HCT116 (cell line): ENCODE measurements at regions not wholly inside any gene's neighbourhood (a gene's known extent, or its start where the extent isn't known, plus 50 kb on each side); places are given as distances from the start of the nearest gene placed in this dataset.

Source experiments
- ATAC-seq: fragments of 200-7000 bp; cut with Tn5 transposase; 2 replicates; pipeline ENCODE4 v1.9.1; 2020; ENCODE audit warnings: mild to moderate bottlenecking, moderate library complexity
- BruUV-seq: library from RNA; stranded (reverse); fragments of 400-500 nt; replicated peaks from 2 replicates; lab custom pipeline; 2021; lab: Mats Ljungman, UMichigan
- CTCF ChIA-PET: fragments of 300-600 bp; sonication (Branson Sonifier 250); formaldehyde crosslinking; loops from one replicate; lab custom pipeline; 2021; ENCODE audit warnings: antibody characterized with exemption; lab: Charles Lee
- POLR2A ChIA-PET: fragments of 300-600, 350-600 bp; sonication (Branson Sonifier 250); formaldehyde crosslinking; loops from one replicate; lab custom pipeline; 2021; ENCODE audit warnings: antibody characterized with exemption; lab: Charles Lee
- RAD21 ChIA-PET, 2 experiments: fragments of 300-600 bp; sonication (Branson Sonifier 250); formaldehyde crosslinking; loops; one replicate each; lab custom pipeline; 2023; ENCODE audit warnings: low total read pairs in 2 of 2; ENCODE audit not compliant: uncharacterized antibody in 2 of 2, unreplicated experiment in 2 of 2, low non-redundant PET in 1 of 2; lab: Charles Lee
- DNase-seq: peaks from one replicate; pipeline ENCODE4 v3.0.0-alpha.2; 2010; ENCODE audit warnings: low read depth, low spot score
- H2AFZ ChIP-seq: fragments of 200-600 bp; shearing (Covaris generic), sonication (generic); 2 replicates; pipeline ENCODE4 v1.6.1; 2017; ENCODE audit warnings: low read depth, mixed run types, mixed read lengths, antibody characterized with exemption, low read length; ENCODE audit not compliant: poor library complexity, severe bottlenecking
- H3K27ac ChIP-seq: 2 replicates; pipeline ENCODE4 v1.5.1; 2012; ENCODE audit warnings: low read depth, low read length
- H3K27me3 ChIP-seq: fragments of 200-600 bp; sonication (generic); 2 replicates; pipeline ENCODE4 v1.6.1; 2016; ENCODE audit warnings: mixed run types, low read length, mixed read lengths; ENCODE audit not compliant: insufficient read depth
- H3K36me3 ChIP-seq, 2 experiments: fragments of 200-500 bp in 1 of 2; fragments of 200-600 bp in 1 of 2; sonication (Bioruptor generic) in 1 of 2; sonication (generic) in 1 of 2; 2 replicates each; pipeline versions ENCODE4 v1.5.1 to v1.6.1; 2014 to 2016; ENCODE audit warnings: low read length in 2 of 2, inconsistent platforms in 1 of 2, mixed read lengths in 1 of 2, mixed run types in 1 of 2; ENCODE audit not compliant: insufficient read depth in 2 of 2, control insufficient read depth in 1 of 2
- H3K4me1 ChIP-seq, 2 experiments: fragments of 200-600 bp in 1 of 2; sonication (generic) in 1 of 2; 2 replicates each; pipeline versions ENCODE4 v1.5.1 to v1.6.1; 2012 to 2017; ENCODE audit warnings: low read length in 2 of 2, inconsistent platforms in 1 of 2, mild to moderate bottlenecking in 1 of 2, mixed read lengths in 1 of 2, mixed run types in 1 of 2, moderate library complexity in 1 of 2; ENCODE audit not compliant: insufficient read depth in 2 of 2, control insufficient read depth in 1 of 2
- H3K4me2 ChIP-seq: fragments of 200-600 bp; sonication (generic); 2 replicates; pipeline ENCODE4 v1.6.1; 2017; ENCODE audit warnings: mixed run types, low read length, mixed read lengths
- H3K4me3 ChIP-seq, 2 experiments: fragments of 200-600 bp in 1 of 2; sonication (generic) in 1 of 2; replicated peaks in 1 of 2; 2 replicates each; pipeline ENCODE4 v1.5.1; 2011 to 2016; ENCODE audit warnings: low read length in 2 of 2, control low read depth in 1 of 2, low read depth in 1 of 2, mild to moderate bottlenecking in 1 of 2, mixed read lengths in 1 of 2, mixed run types in 1 of 2
- H3K79me2 ChIP-seq: fragments of 200-600 bp; sonication (generic); 2 replicates; pipeline ENCODE4 v1.6.1; 2017; ENCODE audit warnings: mild to moderate bottlenecking, mixed run types, low read length, moderate library complexity, mixed read lengths; ENCODE audit not compliant: insufficient read depth
- H3K9ac ChIP-seq: fragments of 200-600 bp; sonication (generic); 2 replicates; pipeline ENCODE4 v1.6.1; 2016; ENCODE audit warnings: low read length, mixed read lengths
- H3K9me2 ChIP-seq: fragments of 200-600 bp; sonication (generic), shearing (Covaris generic); 2 replicates; pipeline ENCODE4 v1.6.1; 2017; ENCODE audit warnings: mixed run types, mild to moderate bottlenecking, moderate library complexity; ENCODE audit not compliant: insufficient read depth
- H3K9me3 ChIP-seq, 2 experiments: fragments of 200-500 bp in 1 of 2; fragments of 200-600 bp in 1 of 2; sonication (Bioruptor generic) in 1 of 2; sonication (generic) in 1 of 2; 2 replicates each; pipeline ENCODE4 v1.6.1; 2014 to 2017; ENCODE audit warnings: low read length in 2 of 2, mixed read lengths in 2 of 2, inconsistent platforms in 1 of 2, low read depth in 1 of 2, mild to moderate bottlenecking in 1 of 2, mixed run types in 1 of 2, moderate library complexity in 1 of 2; ENCODE audit not compliant: control insufficient read depth in 1 of 2, insufficient read depth in 1 of 2
- H4K20me1 ChIP-seq: fragments of 200-600 bp; sonication (generic), shearing (Covaris generic); 2 replicates; pipeline ENCODE4 v1.6.1; 2017; ENCODE audit warnings: mixed run types, mild to moderate bottlenecking, moderate library complexity; ENCODE audit not compliant: insufficient read depth
- ATF3 ChIP-seq: IDR thresholded peaks from 2 replicates; pipeline ENCODE4 v1.6.1; 2012
- CEBPB ChIP-seq: IDR thresholded peaks from 2 replicates; pipeline ENCODE4 v1.6.1; 2012; ENCODE audit warnings: low read depth
- EGR1 ChIP-seq: IDR thresholded peaks from 2 replicates; pipeline ENCODE4 v1.6.1; 2012; ENCODE audit warnings: low read depth
- ELF1 ChIP-seq: IDR thresholded peaks from 2 replicates; pipeline ENCODE4 v1.6.1; 2012; ENCODE audit warnings: low read depth, borderline replicate concordance
- FOSL1 ChIP-seq: IDR thresholded peaks from 2 replicates; pipeline ENCODE4 v1.6.1; 2012; ENCODE audit warnings: low read depth
- SIN3A ChIP-seq: IDR thresholded peaks from 2 replicates; pipeline ENCODE4 v1.6.1; 2012; ENCODE audit warnings: low read depth
- SP1 ChIP-seq: IDR thresholded peaks from 2 replicates; pipeline ENCODE4 v1.6.1; 2012; ENCODE audit warnings: low read depth
- SRF ChIP-seq: IDR thresholded peaks from 2 replicates; pipeline ENCODE4 v1.6.1; 2012; ENCODE audit warnings: low read depth
- ZNF274 ChIP-seq: fragments of 200-500 bp; sonication (Bioruptor generic); IDR thresholded peaks from 2 replicates; pipeline ENCODE4 v1.6.1; 2014; ENCODE audit warnings: mild to moderate bottlenecking, low read depth, low read length, inconsistent platforms
- intact Hi-C: fragments of 100-400 bp; cut with micrococcal nuclease; formaldehyde crosslinking; loops from 2 replicates; pipeline ENCODE4 v1.10.0; 2022

- TF ChIP-seq SP1: no peak
- no peak for TF ChIP-seq ATF3
Observed at GRCh38 chr11:79796704-79797103, 355.9 kb upstream of the TENM4 start (continued).

- H3K4me1 ChIP-seq: no peaks in the 10 kb centered on the region
- no peaks in the 10 kb centered on the region for H3K36me3 ChIP-seq
- no peak for TF ChIP-seq FOSL1
- TF ChIP-seq, all 23 proteins: peak for 0
- Histone ChIP-seq H3K4me3 (no peak overlapping the region), H3K9me3 (peaks cover 0 to 20% of the 10 kb centered on the region in 2 experiments; a peak in 2 of 4 replicates), H2AFZ (no peak overlapping the region), H3K27ac (no peak overlapping the region), H3K9me2 (no peaks in the 10 kb centered on the region), H3K4me2 (no peak overlapping the region), H4K20me1 (no peaks in the 10 kb centered on the region), H3K9ac (no peak overlapping the region), H3K27me3 (no peaks in the 10 kb centered on the region), H3K79me2 (no peaks in the 10 kb centered on the region)
- ChIA-PET RAD21 (no interaction called here), CTCF (no interaction called here), POLR2A (no interaction called here)
- no peak for DNase-seq
- intact Hi-C loops: no loop called here
- BruUV-seq: no TSS peak
- no peak for ATAC-seq
Observed at GRCh38 chr11:79794484-79795393, 353.9 kb upstream of the TENM4 start.

GRCh38 chr11:79794057-79794456 lies 353.2 kb upstream of the TENM4 start:
- no peak overlapping the region for H3K27ac ChIP-seq
- DNase-seq: no peak
- H3K27me3 ChIP-seq: no peaks in the 10 kb centered on the region
- H3K4me2 ChIP-seq: no peak overlapping the region
- ChIA-PET POLR2A (no interaction called here), CTCF (no interaction called here), RAD21 (no interaction called here)
- no peak for TF ChIP-seq ELF1
- TF ChIP-seq SIN3A: no peak
- no peak for TF ChIP-seq ZNF274
- TF ChIP-seq CEBPB: no peak
- TF ChIP-seq EGR1: no peak
- TF ChIP-seq SRF: no peak
- no peak for TF ChIP-seq FOSL1
- H3K36me3 ChIP-seq: no peaks in the 10 kb centered on the region
- no peaks in the 10 kb centered on the region for H4K20me1 ChIP-seq
- peaks cover 0 to 16% of the 10 kb centered on the region in 2 experiments; a peak in 2 of 4 replicates for H3K9me3 ChIP-seq
- no peaks in the 10 kb centered on the region for H3K79me2 ChIP-seq
- no peak overlapping the region for H3K4me3 ChIP-seq
- no TSS peak for BruUV-seq
- intact Hi-C loops: no loop called here
- no peak for ATAC-seq
- no peaks in the 10 kb centered on the region for H3K4me1 ChIP-seq
- H3K9ac ChIP-seq: no peak overlapping the region
- no peaks in the 10 kb centered on the region for H3K9me2 ChIP-seq
- no peak overlapping the region for H2AFZ ChIP-seq
